GM18519 (cell line): ENCODE measurements at regions not wholly inside any gene's neighbourhood (a gene's known extent, or its start where the extent isn't known, plus 50 kb on each side); places are given as distances from the start of the nearest gene placed in this dataset.

ENCODE experiments used
- ATAC-seq: cut with Tn5 transposase; IDR thresholded peaks from one replicate; pipeline ENCODE4 v1.9.1; 2021; ENCODE audit warnings: mild to moderate bottlenecking, moderate library complexity; ENCODE audit not compliant: unreplicated experiment, low FRiP score

DNA sequence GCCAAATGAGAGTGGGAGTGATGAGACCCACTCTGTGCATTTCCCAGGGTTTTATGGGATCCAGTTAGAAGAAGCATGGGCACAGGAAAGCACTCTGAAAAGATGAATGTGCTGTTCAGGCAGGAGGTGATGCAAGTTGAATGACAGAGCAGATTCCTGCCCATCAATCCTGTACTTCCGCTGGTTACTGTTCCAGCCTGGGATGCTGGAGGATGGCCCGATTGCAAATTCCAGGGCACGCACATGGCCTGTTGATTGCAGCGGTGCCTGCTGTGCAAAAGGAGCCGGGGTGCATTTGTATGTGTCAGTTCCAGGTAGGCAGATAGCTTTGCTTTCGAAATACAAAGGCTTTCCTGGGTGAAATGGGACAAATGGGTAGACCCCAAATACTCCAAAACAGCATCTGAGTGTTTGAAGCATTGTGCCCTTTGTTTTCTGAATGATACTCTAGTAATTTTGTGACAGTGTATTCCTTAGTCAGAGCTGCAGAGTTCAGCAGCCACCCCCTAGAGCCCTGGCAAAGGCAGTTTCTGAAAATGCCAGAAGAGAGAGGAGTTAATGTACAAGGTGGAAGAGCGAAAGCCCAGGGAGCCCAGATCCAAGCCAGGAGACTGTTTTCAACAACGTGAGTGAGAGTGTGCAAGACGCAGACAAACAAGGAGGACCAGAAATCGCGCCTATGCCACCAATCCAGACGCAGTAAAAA is 454.2 kb upstream of the CLINT1 start:
- ATAC-seq, result no peak

- no peak for ATAC-seq
These were observed 450.3 kb upstream of the CLINT1 start for GRCh38 chr5:158309088-158309807.

DNA sequence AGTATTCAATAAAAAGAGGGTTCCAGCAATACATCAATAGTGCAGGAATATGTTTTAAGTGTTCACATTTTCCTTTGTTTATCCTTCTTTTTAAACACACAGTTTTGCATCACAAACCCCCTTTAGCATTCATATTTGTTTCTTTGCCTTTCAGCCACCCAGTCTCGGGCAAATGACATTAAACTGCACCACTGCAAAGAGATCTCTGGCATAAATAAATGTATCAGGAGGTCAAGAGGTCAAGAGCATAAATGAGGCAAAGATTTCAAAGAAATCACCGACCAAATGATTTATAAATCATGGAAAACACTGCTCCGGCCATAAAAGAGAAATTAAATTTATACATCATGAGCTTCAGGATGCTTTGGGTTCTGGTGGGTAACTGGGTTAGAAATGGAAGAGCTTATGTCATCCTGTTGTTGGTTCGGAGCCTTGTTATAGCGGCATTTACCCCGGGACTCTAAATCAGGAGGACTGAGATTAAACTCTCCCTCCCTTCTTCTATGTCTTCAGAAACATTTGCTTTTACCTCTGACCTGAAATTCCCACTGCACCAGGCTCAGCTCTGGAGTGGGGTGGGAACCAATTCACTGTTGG is 449.6 kb upstream of the CLINT1 start:
- ATAC-seq, result no peak

- no peak for ATAC-seq
These were observed 446.9 kb upstream of the CLINT1 start for GRCh38 chr5:158305861-158306260.

GRCh38 chr5:158304607-158305006 is 445.7 kb upstream of the CLINT1 start:
- ATAC-seq, result no peak

DNA sequence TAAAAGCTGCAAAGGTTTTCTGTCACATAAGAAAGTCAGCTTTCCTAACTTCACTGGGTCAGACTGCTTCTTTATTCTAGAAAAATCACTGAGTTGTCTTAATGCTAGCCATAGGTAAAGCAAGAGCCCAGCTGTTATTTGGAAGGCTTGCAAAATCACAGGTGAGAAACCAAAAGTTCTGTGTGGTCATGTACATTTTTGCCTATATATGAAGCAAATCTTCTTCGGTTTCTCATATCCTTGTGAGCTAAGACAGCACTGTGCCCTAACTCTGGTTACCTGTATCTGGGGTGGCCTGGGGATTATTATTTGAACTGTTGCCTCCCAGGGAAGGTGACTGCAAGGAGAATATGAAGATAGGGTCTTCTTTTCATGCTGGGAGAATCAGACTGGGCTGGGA is 444.9 kb upstream of the CLINT1 start:
- ATAC-seq, result no peak

- no peak for ATAC-seq
These were observed 444.3 kb upstream of the CLINT1 start for GRCh38 chr5:158303275-158303674.

DNA sequence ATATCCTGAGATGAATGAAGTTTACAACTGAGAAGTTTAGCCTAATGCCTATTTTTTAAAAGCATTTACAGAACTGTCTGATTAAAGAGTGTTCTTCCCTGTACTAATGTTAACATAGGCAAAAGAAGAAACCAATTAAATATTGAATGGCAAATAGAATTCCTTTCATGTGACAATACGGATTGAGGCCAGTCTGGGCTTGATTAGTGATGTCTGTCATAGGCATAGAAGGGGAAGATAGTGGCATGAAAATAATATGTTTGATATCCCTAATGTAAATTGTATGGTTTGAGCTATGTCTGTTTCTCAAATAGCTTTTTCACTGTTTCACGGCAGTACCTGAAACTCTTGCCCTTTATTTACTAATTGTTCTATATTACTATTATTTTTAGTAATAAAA is 443.1 kb upstream of the CLINT1 start:
- ATAC-seq, result no peak

DNA sequence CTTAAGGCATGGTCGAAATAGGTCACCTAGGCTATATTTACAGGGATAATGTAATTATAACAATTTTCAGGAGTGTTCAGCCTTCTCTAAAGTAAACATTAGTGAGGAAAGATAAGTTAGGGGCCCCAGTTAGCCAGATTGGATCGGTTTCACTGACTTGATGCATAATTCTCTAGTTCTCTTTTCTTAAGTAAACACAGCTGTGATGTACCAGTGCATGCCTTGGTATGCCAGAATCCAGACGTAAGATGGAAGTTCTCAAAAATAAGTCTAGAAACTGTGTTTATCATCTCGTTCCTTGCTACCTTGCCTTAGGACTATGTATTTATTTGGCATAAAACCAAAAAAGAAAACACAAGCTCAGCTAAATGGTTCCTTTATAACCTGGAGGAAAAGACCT is 442.2 kb upstream of the CLINT1 start:
- no peak for ATAC-seq

DNA sequence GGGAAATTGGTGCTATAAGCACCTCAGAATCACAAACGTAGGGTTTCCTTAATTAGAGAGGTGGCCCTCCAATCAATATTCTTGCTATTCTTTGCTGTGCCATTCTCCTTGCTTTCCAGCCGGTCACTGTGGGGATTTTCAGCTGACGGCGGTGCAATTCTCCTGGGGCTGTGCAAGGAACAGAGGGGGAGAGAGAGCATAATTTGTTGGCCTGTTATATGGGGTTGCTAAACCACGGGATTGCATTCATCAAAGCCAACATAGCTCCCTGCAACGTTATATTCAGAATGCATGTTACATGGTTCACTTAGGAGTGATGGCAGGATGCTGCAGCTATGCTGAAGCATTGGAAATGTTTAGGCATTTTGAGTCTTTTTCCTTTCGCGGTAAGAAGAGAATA is 441.3 kb upstream of the CLINT1 start:
- ATAC-seq, result no peak

DNA sequence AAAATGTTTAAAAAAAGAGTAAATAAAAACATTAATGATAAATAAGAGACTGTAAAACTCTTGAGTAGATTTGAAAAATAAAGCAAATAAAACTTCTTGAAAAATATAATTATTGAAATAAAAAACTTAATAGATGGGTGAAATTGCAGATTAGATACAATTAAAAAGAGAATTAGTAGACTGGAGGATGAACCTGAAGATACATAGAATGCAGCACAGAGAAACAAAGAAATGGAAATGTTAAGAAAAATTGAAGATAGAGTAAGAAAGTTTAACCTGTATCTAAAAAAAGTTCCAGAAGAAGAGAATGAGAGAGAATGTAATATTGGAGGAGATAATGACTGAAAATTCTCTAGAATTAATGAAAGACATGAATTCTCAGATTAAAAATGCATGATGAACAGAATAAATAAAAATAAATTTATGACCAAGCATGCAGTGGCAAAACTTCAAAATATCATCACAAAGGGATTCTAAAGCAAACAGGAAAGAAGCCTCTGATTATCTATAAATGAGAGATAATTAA is 438.1 kb upstream of the CLINT1 start:
- no peak for ATAC-seq

DNA sequence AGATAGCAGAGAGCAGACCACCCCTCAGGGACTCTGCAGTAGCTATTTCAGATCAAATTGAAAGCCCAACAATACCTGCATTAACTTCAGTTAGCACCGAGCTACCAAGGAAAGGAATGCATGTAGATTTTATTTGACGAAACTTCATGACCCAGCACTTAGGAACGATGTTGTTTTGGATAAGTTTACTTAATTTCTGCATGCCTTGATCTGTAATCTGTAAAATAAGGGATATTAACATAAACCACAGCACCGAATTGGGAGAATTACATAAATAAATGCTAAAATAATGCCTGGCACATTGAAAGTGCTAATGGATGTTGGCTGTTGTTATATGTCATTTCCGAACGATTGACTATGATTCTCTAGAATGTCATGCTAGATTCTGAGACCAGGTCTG is 435.8 kb upstream of the CLINT1 start:
- no peak for ATAC-seq

DNA sequence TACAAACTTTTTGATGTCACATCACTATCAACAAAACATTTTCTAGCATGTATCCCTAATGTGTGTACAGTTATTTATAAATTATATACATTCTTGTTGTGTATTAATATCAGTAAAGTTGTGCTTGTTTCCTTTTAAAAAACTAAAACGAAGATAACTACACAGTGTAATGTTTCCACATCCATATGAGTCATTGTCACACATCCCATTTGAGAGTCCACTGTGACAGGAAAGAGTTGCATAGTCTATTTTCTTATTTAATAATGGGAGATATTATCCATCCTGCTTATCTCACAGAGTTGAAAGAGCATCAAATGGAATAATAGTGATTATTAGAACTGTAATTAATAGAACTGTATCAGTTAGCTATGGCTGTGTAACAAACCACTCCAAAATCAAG is 434.0 kb upstream of the CLINT1 start:
- ATAC-seq, result no peak

GRCh38 chr5:158289967-158290366 is 431.0 kb upstream of the CLINT1 start:
- no peak for ATAC-seq

DNA sequence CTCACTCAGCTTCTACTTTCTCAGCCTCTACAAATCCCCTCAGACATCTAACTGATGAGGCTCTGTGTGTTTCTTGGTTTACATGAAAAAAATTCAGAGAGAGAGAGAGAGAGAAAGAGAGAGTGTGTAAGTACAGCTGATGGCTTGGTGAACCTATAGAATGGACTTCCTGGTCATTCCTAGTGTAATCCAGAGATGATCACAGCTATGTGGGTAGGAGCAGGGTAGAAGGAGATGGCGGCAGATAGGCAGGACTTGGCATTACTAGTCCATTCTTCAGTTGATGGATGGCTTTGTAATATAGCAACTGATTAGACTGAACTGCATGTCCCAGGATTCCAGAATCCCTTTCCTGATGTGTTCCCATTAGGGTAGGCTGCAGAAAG is 429.3 kb upstream of the CLINT1 start:
- no peak for ATAC-seq

- no peak for ATAC-seq
These were observed 428.8 kb upstream of the CLINT1 start for GRCh38 chr5:158287643-158288271.

GRCh38 chr5:158286827-158287226 is 427.9 kb upstream of the CLINT1 start:
- ATAC-seq, result no peak

DNA sequence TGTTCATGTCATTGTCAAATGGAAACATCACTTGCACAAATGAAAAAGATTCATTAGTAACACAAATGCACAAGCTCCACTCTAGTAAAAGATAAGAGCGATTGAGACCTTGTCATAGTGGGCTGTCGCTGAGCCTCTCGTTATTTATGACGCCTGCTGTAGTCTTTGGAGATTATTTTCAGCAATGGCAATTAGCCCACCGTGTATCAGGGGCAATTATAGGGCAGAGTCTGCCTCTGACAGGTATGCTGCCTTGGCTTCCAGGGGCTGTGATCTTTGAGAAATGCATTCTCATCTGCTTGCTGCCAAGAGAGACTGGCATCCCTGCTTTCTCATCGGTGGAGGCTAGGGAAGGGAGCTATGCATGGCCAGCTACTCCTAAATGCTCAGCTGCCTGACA is 426.8 kb upstream of the CLINT1 start:
- no peak for ATAC-seq

DNA sequence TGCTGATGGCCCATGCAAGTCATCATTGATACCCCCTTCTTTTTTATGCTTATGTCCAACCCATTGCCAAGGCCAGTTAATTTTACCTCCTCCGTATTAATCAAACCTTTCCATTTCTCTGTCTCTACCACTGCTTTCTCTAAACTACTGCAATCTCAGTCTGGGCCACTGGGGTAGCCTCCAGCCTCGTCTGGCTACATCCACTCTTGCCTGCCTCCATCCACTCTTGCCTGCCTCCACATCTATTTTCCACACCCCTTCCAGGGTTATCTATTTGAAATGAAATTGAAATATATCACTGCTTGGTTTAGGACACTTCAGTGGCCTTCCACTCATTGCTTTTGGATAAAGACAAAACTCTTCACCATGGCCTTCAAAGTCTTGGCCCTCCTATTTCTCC is 425.3 kb upstream of the CLINT1 start:
- no peak for ATAC-seq

GRCh38 chr5:158283397-158283796 is 424.5 kb upstream of the CLINT1 start:
- no peak for ATAC-seq

GRCh38 chr5:158278216-158278925 is 419.4 kb upstream of the CLINT1 start:
- ATAC-seq, result no peak
